Effector CD8-positive, alpha-beta T cell (primary cell): ENCODE measurements at regions not wholly inside any gene's neighbourhood (a gene's known extent, or its start where the extent isn't known, plus 50 kb on each side); places are given as distances from the start of the nearest gene placed in this dataset.
"Not testable (repeated sequence)": the region's sequence is repeated elsewhere in the genome, so short reads cannot be mapped to it uniquely, and the experiment has no call there.

Experiments
- DNase-seq: peaks from one replicate; lab custom pipeline; 2025; lab: John Stamatoyannopoulos, UW

GRCh38 chr5:1960595-1961303 is 78.0 kb upstream of the IRX4 start:
- DNase-seq: no peak

DNA sequence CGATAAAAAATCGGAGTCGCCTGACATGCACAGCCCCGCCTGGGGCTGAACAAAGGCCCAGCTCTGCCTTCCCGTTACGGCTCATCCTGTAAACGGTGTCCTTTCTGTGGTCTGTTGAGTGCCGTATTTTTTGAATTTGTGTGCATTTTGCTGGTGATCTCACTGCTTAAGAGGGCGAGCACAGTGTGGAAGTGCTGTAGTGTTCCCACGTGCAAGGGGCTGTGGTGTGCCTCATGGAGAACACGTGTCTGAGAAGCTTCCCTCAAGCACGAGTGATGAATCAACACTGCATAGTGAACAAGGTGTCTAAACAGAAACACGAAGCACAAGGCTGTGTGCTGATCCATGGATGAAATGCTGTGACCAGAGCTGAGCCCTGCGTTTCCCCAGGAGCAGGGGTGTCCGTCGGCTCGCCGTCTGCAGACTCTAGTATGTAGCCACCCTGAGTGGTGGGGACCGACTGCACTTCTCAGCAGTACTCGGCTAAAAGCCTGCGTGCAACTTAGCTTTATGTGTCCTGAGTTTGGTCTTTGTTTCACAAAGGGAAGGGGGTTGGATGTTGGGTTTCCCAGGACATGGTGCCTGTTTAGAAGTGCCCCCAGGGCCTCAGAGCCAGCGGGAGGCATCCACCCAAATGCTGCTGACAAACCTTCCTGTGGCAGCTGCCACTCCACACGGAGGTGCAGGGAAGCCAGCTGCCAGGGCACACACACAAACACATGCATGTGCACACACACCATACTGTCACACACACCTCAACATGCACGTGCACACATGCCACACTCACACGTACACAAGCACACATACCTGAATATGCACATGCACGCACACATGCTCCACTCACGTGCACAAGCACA is 77.2 kb upstream of the IRX4 start:
- DNase-seq: no peak

GRCh38 chr5:1959231-1959630 is 76.5 kb upstream of the IRX4 start:
- DNase-seq: no peak

DNA sequence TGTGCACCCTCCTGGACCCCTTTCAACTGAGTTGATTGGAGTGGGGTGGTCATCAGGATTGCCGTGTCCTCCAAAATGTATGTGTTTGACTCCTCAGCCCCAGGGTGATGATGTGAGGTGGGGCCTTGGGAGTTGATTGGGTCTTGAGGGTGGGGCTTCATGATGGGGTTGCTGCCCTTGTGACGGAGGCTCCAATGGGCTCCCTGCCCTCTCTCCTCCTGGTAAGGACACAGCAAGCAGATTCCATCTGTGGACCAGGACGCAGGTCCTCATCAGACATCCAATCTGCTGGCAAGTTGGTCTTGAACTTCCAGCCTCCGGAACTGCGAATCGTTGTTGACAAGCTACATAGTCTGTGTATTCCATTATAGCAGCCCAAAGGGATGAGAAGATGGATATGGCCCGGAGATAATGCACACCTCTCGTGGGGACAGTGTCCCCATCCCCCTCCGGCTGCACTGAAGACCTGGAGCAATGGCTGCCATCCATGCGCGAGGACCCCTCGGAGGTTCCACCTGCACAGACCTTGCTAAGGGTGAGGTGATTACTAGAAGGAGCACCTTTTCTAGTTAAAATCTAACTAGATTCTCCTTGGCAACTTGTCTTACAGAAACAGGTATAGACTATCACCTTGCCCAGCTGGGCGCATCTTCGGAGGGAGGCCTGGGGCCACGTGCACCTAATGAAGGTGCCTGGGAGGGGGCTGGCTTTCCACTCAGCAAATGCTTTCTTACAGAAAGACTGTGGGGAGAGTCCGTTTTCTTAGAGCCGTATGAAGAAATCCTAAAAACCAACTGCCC is 75.7 kb upstream of the IRX4 start:
- DNase-seq: no peak

- no peak for DNase-seq
These were observed 72.9 kb upstream of the IRX4 start for GRCh38 chr5:1955586-1955985.

- not testable (repeated sequence) for DNase-seq
These were observed 71.0 kb upstream of the IRX4 start for GRCh38 chr5:1953710-1954109.

GRCh38 chr5:1952444-1953099 is 69.8 kb upstream of the IRX4 start:
- DNase-seq: no peak

DNA sequence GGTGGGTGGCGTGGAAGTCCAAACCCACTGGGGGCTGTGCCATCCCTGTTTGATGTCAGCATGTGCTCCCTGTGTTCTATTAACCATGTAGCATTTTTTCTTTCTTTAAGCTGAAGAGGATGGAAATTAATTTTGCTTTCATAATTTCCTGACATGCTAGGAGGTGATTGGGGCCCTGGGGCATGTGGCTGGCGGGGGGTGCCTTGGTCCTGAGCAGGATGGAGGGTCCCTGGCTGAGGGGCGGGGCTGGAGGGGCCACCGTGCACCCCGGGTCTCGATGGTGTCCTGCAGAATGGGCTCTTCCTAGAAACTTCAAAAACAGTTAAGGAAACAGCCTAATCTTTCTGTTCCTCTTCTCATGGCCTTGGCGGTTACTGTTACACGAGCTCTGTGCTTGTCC is 69.3 kb upstream of the IRX4 start:
- no peak for DNase-seq

- no peak for DNase-seq
These were observed 68.6 kb upstream of the IRX4 start for GRCh38 chr5:1951165-1951816.

DNA sequence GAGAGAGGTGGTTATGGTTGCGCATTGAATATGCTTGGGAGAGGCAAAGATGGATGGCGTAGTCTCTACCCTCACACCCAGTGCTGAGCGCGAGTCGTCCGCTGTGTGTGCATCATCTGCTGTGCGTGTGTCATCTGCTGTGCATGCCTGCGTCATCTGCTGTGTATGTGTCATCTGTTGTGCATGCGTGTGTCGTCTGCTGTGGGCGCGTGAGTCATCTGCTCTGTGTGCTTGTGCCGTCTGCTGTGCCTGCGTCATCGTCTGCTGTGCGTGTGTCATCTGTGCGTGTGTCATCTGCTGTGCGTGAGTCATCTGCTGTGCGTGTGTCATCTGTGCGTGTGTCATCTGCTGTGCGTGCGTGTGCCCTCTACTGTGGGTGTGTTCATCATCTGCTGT is 68.0 kb upstream of the IRX4 start:
- DNase-seq: no peak

DNA sequence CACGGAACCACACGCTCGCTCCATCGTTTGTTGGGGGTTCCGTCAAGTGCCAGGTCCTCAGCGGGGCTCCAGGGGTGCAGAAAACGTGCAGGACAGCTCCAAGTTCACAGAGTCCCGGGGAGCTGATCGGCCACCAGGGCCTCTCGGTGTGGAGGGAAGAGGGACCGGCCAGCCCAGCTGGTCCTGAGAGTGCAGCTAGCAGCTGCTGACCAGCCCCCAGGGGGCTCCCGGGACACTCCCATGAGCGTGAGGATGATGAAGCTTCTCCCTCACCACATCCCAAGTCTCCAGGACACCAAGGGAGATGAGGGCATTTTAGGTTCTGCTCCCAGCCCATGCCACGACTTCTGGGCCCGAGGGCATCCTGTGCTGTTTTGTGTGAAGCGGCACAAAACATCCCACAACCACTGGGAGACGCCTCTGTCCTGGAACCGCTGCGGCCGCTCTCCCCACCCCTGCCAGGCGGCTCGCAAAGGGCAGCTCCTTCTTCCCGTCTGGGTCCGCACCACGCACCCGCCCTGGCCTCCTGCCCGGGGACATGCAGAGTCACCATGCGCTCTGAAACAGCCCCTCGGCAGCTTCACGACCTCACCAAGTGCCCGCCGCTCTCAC is 67.5 kb upstream of the IRX4 start:
- DNase-seq: no peak

GRCh38 chr5:1949253-1949652 is 66.5 kb upstream of the IRX4 start:
- no peak for DNase-seq

- no peak for DNase-seq
These were observed 66.0 kb upstream of the IRX4 start for GRCh38 chr5:1948663-1949191.

- no peak for DNase-seq
These were observed 65.4 kb upstream of the IRX4 start for GRCh38 chr5:1948111-1948510.

DNA sequence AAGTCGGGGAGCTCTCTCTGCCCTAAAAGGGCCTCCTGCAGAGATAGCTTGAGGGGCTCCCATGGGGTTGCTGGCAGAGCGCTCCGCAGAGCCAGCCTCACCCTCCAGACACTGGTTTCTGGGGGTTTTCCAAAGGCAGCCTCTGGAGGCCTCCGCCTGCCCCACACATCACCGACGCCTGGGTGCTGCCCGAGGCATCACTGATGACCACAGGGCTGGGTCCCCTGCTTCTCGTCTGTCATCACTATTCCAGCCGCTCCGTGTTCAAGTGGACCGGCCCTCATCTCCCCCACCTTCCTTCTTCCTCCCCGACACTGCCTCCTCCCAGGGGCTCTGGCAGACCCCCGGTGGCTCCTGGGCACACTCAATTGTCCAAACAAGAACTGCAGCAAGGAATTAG is 64.1 kb upstream of the IRX4 start:
- DNase-seq: no peak

GRCh38 chr5:1946122-1946677 is 63.5 kb upstream of the IRX4 start:
- DNase-seq: no peak

DNA sequence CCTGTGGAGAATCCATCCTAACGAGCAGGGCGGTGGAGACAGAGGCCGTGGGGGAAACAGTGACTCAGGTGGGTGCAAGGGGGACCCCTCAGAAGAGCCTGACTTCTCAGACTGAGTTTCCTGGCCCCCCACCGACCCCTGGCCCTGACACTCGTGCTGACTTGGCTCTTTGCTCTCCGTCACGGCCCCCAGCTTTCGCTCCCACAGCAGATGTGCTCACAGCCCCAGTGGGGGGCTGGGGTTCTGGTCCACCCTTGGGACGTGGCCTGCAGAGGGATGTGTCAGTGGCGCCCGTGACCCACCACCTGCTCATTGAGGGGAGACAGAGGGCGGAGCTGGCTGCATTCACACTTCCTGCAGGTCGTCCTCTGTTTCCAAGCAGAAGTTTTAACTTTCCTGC is 62.9 kb upstream of the IRX4 start:
- DNase-seq: no peak

GRCh38 chr5:1944408-1944807 is 61.7 kb upstream of the IRX4 start:
- no peak for DNase-seq

DNA sequence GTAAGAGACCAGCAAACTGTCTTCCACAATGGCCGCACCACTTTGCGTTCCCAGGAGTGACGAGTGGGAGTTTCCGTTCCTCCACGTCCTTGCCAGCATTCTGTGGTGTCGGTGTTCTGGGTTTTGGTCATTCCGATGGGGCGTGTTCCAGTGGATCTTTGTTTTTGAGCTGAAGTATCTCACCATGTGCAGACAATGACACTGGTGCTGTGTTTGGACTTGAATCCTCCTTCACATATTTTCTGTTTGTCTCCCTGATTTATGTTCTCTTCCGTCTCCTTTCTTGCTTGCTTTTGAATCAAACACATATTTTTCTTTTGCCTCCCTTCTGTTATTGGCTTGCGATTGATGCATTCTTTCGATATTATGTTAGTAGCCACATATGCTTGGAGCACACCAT is 60.8 kb upstream of the IRX4 start:
- DNase-seq: no peak

- no peak for DNase-seq
These were observed 59.9 kb upstream of the IRX4 start for GRCh38 chr5:1942630-1943029.

GRCh38 chr5:1942158-1942557 is 59.4 kb upstream of the IRX4 start:
- DNase-seq: no peak
